OCI-LY3 (cell line): ENCODE measurements at regions not wholly inside any gene's neighbourhood (a gene's known extent, or its start where the extent isn't known, plus 50 kb on each side); places are given as distances from the start of the nearest gene placed in this dataset.

Experiments used
- EZH2phosphoT487 ChIP-seq: fragments of 200-600 bp; shearing (Covaris generic); IDR thresholded peaks from 2 replicates; pipeline ENCODE4 v1.6.1; 2018; ENCODE audit warnings: antibody characterized with exemption, mixed run types, low read depth
- TF ChIP-seq, protein P1 (sequence below): fragments of 200-600, 300-600 bp; sonication (generic); IDR thresholded peaks from 2 replicates; pipeline ENCODE4 v1.5.1; 2014; ENCODE audit warnings: antibody characterized with exemption, low read length, low read depth

DNA sequence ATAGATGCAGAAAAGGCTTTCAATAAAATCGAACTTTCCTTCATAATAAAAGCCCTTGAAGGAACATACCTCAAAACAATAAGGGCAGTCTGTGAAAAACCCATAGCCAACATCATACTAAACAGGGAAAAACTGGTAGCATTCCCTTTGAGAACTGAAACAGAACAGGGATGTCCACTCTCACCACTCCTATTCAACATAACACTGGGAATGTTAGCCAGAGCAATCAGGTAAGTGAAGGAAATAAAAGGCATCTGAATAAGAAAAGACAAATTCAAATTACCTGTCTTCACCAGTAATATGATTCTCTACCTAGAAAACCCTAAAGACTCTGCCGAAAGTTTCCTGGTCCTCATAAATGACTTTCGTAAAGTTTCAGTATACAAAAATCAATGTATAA is 861.0 kb upstream of the VRK2 start:
- TF ChIP-seq, protein P1, sequence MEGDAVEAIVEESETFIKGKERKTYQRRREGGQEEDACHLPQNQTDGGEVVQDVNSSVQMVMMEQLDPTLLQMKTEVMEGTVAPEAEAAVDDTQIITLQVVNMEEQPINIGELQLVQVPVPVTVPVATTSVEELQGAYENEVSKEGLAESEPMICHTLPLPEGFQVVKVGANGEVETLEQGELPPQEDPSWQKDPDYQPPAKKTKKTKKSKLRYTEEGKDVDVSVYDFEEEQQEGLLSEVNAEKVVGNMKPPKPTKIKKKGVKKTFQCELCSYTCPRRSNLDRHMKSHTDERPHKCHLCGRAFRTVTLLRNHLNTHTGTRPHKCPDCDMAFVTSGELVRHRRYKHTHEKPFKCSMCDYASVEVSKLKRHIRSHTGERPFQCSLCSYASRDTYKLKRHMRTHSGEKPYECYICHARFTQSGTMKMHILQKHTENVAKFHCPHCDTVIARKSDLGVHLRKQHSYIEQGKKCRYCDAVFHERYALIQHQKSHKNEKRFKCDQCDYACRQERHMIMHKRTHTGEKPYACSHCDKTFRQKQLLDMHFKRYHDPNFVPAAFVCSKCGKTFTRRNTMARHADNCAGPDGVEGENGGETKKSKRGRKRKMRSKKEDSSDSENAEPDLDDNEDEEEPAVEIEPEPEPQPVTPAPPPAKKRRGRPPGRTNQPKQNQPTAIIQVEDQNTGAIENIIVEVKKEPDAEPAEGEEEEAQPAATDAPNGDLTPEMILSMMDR = no peak
- no peak for TF ChIP-seq EZH2phosphoT487
